ENCODE measurements at regions not wholly inside any gene's neighbourhood (a gene's known extent, or its start where the extent isn't known, plus 50 kb on each side); places are given as distances from the start of the nearest gene placed in this dataset.
"Not testable (repeated sequence)": the region's sequence is repeated elsewhere in the genome, so short reads cannot be mapped to it uniquely, and the experiment has no call there.

DNA sequence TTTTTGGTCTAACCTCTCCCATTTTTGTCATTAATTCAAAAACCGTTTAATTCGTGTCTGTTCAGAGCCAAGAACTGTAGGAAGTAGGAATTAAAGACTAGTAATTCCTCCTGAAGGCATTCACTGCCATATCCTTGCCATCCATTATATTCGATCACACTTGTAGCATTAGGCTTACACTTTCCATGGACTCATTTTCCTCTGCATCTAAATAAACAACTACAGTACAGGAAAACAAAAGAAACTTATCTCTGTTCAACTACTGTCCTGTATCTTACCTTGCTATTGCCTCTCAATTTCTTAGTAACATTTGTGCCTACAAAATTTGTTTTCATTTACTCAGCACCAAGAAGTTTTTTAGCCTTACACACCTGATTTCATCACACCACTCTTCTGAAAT, 111.6 kb upstream of the SEMA3C start:
- no peak for DNase-seq

DNA sequence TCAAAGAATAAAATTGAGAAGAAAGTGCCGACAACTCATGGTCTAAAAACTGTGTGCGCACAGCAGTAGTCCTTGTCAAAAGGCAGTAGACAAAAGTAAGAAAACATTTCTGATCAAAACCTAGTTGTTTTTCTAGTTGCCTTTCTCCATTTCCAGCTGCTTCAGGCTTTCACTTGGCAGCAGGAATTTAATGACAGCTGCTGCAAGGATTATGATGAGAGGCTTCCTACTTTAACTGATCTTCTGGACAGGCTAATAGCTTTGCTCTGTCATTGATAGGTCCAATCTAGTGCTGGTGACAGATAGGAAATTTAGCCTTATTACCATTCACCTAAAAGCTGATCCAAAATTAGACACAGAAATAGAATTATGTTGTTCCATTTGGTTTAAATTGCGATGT, 110.7 kb upstream of the SEMA3C start:
- DNase-seq = peak; percentile 72

DNA sequence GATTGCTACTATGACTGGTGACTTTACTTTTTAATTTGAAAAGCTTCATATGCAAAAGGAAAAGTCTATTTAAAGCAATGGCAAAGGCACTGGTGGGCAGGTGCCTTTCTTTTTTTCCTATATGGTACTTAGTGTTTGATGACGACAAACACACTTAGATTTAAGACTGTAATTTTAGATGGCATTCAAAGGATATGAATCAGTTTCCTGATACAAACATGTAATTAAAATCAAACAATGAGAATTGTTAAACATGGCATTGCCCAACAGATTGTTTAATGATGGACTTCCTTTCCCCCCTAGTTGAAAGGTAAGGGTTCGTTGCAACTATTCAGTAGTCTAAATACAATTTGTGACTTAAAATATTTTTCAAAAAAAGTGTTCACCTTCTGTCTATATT, 106.5 kb upstream of the SEMA3C start:
- no peak for DNase-seq

DNA sequence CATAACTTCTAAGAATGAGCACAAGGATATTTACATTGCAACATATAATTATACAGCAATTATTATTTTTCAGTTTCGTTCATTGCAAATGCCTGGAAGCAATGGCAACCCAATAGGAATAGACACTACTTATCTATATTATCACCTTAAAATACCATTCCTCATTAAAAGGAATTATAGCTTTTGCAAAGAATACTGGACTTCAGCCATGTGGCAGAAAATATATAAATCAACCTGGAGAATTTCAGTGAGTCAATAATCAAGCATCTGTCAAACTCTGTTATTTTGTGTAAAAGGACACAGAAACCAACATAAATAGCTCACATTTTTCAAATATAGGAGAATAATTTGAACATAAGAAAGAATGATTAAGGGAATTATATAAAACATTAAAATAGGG, 96.1 kb upstream of the SEMA3C start:
- DNase-seq = no peak

DNA sequence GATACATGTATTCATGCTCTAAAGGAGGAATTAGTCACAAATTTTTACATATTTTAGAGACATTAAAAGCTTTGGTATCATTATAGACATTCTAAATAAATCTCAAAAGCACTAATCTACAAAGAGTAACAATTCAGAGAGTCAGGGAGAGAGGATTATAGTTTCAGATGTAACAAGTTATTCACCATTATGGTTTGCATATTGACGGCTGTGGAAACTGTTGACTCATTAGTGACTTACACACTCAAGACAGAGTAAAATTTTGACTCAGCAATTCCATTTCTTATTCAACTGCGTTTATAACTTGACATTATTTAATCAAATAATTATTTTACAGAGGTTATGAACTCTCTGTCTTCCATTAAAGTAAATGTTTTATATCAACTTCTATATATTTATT, 95.4 kb upstream of the SEMA3C start:
- no peak for DNase-seq

DNA sequence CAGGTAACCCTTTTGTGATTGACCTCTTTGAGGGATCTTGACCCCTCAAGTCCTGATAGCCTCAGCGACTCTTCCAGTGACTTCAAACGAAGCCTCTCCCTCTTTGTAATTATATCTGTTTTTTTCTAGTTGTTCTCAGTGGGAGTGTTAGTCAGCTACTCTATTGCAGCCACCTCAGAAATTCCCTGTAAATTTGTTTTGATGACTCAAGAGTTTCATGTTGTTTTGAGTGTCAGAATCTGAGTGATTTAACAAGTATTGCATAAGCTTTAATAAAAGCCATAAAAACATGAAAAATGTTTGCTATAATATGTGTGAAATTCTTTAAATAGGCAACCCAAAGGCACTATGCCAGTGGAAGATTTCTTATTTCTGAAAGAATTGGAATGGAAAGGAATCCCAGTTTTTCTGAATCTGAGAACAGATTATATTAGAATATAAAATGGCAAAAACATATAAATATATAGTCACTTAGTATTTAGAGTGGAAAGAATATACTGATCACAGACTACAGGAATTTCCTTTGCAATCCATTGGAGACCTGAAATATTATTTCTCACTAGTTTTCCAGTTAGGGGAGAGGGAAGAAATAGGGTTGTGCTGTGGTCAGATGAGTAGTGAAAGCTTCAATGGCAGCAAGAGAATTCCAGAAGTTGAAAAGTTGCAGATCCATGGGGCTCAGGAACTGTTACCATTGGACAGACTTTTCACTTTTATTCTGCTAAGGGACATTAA, 94.4 kb upstream of the SEMA3C start:
- no peak for DNase-seq

DNA sequence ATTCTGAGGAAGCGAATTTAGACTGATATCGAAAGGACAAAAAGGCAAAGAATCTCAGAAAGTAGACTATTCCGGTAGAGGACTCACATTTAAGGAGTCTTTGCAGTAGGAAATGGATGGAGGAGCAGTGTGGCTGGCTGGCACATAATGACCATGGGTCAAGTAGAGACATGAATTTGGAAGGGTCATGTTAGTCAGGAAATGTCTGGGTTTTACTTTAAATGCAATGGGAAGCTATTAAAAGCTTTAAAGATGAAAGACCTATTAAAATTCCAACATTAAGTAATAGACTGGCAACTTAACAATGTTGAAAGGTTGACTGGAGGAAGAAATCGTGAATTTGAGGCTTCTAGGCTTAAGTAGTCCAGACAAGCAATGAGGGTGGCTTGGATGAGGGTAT, 90.0 kb upstream of the SEMA3C start:
- no peak for DNase-seq

- no peak for DNase-seq
These were observed 88.2 kb upstream of the SEMA3C start for GRCh38 chr7:81007051-81007450.

DNA sequence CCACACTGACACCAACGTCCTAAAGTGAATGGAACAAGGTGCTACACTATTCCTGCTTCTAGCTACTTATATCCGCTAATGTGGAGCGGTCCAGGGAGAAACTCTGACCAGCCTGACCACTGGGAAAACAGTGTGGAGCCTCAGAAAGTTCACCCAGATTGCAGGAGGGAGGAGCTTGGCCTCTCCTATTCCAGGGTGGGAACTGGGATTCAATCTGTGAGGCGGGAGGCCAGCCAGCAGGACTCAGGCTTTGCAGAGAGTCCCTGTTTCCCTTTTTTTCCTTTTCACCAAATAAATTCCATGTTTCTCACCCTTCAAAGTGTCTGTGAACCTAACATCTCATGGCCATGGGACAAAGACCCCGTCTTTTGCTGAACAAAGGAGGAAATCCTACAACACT, 86.4 kb upstream of the SEMA3C start:
- DNase-seq = no peak

- DNase-seq = peak; percentile 21
These were observed 85.2 kb upstream of the SEMA3C start for GRCh38 chr7:81004098-81004497.

- DNase-seq = peak; percentile 39
These were observed 84.5 kb upstream of the SEMA3C start for GRCh38 chr7:81003326-81003725.

DNA sequence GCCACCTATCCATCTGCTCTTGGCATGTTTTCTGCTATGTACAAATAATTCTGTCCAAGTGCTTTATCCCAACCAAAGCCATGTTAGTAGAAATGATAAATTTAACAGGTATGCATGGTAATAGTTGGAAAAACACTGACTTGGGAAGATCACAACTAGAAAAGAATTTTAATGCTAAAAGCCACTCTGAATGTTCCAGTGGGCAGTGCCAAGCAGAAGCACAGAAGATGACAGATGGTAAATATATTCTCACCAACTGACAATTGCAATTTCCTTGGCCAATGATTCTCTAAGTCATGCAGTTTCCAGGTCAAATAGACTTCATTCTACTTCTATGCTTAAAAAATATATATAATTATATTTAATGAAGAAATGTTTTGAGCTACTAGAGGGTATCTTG, 83.6 kb upstream of the SEMA3C start:
- peak; percentile 60 for DNase-seq

GRCh38 chr7:80999771-81000170, 80.9 kb upstream of the SEMA3C start:
- no peak for DNase-seq

DNA sequence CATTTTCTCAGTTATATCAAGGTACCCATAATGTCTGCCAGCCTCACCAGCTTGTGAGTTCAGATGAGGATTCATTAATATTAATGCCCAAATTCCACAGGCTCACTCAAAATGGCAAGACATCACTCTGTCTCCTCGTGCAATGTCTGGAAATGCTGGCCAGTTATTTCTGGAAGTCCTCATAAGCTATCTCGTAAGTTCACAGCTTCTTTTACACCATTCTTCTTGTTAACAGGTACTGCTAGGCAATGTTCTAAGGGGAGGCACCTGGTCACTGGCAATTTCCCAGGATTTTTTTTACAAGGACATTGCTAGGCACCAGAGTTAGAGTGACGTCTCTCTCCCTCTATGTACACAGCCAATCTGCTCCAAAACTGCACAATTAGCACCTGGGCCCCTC, 80.2 kb upstream of the SEMA3C start:
- DNase-seq = no peak

- peak; percentile 90 for DNase-seq
These were observed 79.0 kb upstream of the SEMA3C start for GRCh38 chr7:80997841-80998240.

DNA sequence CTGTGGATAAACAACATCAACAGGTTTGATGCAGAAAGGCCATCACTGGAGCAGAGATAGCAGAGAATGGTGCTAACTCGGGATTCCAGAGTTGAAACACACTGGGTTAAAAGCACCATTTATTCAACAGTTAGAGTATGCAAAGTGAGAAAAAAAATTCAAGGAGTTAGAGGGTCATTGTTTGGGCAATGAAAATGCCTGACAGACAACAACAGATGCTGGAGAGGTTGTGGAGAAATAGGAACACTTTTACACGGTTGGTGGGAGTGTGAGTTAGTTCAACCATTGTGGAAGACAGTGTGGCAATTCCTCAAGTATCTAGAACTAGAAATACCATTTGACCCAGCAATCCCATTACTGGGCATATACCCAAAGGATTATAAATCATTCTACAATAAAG, 77.4 kb upstream of the SEMA3C start:
- DNase-seq = not testable (repeated sequence)

DNA sequence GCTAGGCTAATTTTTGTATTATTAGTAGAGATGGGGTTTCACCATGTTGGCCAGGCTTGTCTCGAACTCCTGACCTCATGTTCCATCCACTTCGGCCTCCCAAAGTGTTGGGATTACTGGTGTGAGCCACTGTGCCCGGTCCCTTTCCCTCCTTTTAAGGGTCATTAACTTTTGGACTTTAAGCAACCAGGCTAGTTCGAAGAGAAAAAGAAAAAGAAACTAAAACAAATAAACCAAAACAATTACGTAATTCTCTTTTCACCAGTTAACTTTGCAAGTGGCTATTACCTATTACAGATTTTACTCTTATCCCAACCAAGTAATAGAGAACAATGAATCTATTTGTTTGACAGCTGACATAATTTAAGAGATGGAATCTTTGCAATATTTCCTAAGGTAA, 72.8 kb upstream of the SEMA3C start:
- DNase-seq = no peak

DNA sequence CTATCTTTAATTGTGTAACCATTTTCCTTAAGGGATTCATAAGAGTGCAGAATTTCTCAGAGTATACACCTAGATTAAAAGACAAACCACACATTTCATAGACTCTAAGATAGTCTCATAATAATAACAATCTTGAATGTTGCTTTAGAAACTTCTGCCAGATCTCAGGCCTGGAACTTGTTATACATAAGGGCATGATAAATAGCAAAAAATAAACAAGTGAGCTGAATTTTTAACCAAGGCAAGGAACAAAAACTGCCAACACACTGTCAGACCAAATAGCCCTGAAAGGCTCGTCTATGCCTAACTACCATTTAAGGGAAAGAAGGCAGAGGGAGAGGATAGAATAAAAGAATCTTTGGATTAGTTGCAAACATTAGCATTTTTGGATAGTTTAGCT, 65.8 kb upstream of the SEMA3C start:
- DNase-seq = no peak

GRCh38 chr7:80981405-80981804, 62.6 kb upstream of the SEMA3C start:
- DNase-seq = no peak

GRCh38 chr7:80977751-80978150, 58.9 kb upstream of the SEMA3C start:
- DNase-seq = no peak

DNA sequence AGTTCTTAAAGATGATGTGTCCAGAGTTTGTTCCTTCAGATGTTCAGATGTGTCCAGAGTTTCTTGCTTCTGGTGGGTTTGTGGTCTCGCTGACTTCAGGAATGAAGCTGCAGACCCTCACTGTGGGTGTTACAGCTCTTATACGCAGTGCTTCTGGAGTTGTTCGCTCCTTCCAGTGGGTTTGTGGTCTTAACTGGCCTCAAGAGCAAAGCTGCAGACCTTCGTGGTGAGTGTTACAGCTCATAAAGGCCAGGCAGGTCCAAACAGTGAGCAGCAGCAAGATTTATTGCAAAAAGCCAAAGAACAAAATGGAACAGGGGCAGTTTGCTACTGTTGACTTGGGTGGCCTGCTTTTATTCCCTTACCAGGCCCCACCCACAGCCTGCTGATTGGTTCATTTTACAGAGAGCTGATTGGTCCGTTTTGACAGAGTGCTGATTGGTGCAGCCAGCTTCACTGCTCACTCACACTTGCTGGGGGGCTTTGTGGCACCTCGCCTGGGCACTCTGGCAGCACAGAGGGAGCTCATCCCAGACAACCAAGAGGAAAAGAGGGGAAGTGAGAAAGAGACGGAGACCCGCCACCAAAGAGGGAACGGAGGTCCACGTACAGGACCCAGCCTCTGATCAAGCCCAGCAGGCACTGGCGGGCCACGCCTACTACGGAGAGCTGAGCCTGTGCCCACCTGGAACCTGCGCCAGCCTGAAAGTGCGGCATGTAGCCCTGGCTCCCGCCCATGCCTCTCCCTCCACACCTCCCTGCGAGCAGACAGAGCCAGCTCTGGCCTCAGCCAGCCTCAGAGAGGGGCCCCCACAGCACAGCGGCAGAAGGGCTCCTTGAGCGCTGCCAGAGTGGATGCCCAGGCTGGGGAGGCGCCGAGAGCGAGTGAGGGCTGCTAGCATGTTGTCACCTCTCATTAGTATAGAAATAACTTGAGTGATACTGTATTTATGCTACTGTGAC, 55.8 kb upstream of the SEMA3C start:
- DNase-seq = no peak

DNA sequence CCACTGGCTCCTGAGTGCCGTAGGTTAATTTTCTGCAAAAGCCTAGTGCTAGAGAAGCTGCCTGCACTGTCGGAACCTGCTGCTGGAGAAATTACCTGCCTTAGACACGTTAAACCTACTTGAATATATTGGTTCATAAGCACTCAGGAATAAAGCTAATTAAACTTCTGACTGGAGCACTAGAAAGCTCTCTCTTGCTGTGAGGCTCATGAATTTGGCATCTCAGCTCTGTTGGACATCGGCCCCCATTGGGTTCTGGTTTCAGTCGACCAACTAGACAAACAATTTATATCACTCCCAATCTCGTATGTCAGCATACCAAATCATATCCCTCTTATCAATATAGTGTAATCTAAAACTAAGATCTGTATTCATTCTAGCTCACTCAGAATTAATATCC, 52.4 kb upstream of the SEMA3C start:
- DNase-seq = no peak
